D721Med (cell line): ENCODE measurements at regions not wholly inside any gene's neighbourhood (a gene's known extent, or its start where the extent isn't known, plus 50 kb on each side); places are given as distances from the start of the nearest gene placed in this dataset.
"Not testable (repeated sequence)": the region's sequence is repeated elsewhere in the genome, so short reads cannot be mapped to it uniquely, and the experiment has no call there.

Experiments used
- DNase-seq: peaks from one replicate; pipeline ENCODE4 v3.0.0; 2011; ENCODE audit warnings: low spot score; ENCODE audit not compliant: insufficient read length
- FAIRE-seq: peaks from 2 replicates; lab custom pipeline; 2011; peaks lifted over from hg19 to GRCh38; lab: Jason Lieb, UNC
- CTCF ChIP-seq: IDR thresholded peaks from 2 replicates; pipeline ENCODE4 v1.5.1; 2012; ENCODE audit warnings: mild to moderate bottlenecking, control low read depth; ENCODE audit not compliant: insufficient read depth; ENCODE audit errors: missing control alignments

- no peak for DNase-seq
- no peak for FAIRE-seq
- no peak for TF ChIP-seq CTCF
Measured at GRCh38 chr6:86791476-86791875, 145.9 kb upstream of the HTR1E start.

- no peak for FAIRE-seq
- no peak for TF ChIP-seq CTCF
- no peak for DNase-seq
Measured at GRCh38 chr6:86789779-86790411, 147.4 kb upstream of the HTR1E start.

- TF ChIP-seq CTCF, result no peak
- DNase-seq, result no peak
- no peak for FAIRE-seq
Measured at GRCh38 chr6:86782328-86782727, 155.0 kb upstream of the HTR1E start.

- DNase-seq, result no peak
- FAIRE-seq, result no peak
- TF ChIP-seq CTCF, result no peak
Measured at GRCh38 chr6:86780923-86781322, 156.4 kb upstream of the HTR1E start.

GRCh38 chr6:86775893-86776292, 161.4 kb upstream of the HTR1E start:
- DNase-seq (no peak), FAIRE-seq (no peak)
- no peak for TF ChIP-seq CTCF

- no peak for TF ChIP-seq CTCF
- FAIRE-seq, result no peak
- DNase-seq, result no peak
Measured at GRCh38 chr6:86765211-86765610, 172.1 kb upstream of the HTR1E start.

- not testable (repeated sequence) for FAIRE-seq, DNase-seq
Measured at GRCh38 chr6:86759953-86760352, 177.4 kb upstream of the HTR1E start.
